Thyroid gland (tissue), 4 donors: ENCODE measurements at regions not wholly inside any gene's neighbourhood (a gene's known extent, or its start where the extent isn't known, plus 50 kb on each side); places are given as distances from the start of the nearest gene placed in this dataset.

Source experiments
- CTCF ChIP-seq, 6 experiments: fragments of 200-600 bp in 3 of 6; fragments of 450-650 bp in 3 of 6; sonication (generic) in 3 of 6; IDR thresholded peaks; one replicate each; pipeline ENCODE4 v1.5.1; 2016 to 2019; ENCODE audit warnings: antibody characterized with exemption in 6 of 6, mild to moderate bottlenecking in 2 of 6, inconsistent platforms in 1 of 6, moderate library complexity in 1 of 6
- POLR2A ChIP-seq, 2 donors: fragments of 450-650 bp; IDR thresholded peaks; one replicate each; pipeline ENCODE4 v1.6.1; 2017; ENCODE audit warnings: antibody characterized with exemption in 2 of 2, mild to moderate bottlenecking in 2 of 2, moderate library complexity in 1 of 2

GRCh38 chr13:100838387-100838786 lies 163.8 kb upstream of the TMTC4 start:
- TF ChIP-seq POLR2A (IDR thresholded peaks at IDR 0.05) = no peak
- no peak for TF ChIP-seq CTCF (IDR thresholded peaks at IDR 0.05)
